ENCODE measurements at regions not wholly inside any gene's neighbourhood (a gene's known extent, or its start where the extent isn't known, plus 50 kb on each side); places are given as distances from the start of the nearest gene placed in this dataset.
"Not testable (repeated sequence)": the region's sequence is repeated elsewhere in the genome, so short reads cannot be mapped to it uniquely, and the experiment has no call there.

DNA sequence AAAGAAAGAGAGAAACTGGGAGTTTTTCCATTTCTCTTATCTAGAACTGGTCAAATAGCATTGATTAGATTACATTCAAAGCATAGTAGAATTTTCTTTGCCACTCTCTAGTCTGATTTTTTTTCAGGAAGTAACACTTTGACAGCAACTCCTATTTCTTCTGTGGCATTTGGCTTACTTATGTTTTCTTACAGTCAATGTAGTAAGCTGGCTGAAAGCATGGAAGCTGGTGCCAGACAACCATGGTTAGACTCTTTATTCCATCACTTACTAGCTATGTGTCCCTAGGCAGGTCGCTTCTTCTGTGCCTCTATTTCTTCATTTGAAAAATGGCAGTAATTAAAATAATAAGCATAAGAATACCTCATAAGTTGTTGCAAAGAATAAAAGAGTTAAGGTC is 54.2 kb upstream of the OPRM1 start:
- no peak for DNase-seq

DNA sequence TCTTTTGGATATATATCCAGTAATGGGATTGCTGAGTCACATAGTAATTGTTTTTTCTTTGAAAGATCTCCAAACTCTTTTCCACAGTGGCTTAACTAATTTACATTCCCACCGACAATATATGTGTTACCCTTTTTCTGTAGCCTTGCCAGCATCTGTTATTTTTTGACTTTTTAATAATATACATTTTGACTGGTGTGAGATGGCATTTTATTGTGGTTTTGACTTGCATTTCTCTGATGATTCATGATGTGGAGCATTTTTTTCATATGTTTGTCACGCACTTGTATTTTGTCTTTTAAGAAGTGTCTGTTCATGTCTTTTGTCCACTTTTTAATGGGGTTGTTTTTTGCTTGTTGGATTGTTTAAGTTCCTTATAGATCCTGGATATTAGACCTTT is 58.9 kb upstream of the OPRM1 start:
- DNase-seq = no peak

DNA sequence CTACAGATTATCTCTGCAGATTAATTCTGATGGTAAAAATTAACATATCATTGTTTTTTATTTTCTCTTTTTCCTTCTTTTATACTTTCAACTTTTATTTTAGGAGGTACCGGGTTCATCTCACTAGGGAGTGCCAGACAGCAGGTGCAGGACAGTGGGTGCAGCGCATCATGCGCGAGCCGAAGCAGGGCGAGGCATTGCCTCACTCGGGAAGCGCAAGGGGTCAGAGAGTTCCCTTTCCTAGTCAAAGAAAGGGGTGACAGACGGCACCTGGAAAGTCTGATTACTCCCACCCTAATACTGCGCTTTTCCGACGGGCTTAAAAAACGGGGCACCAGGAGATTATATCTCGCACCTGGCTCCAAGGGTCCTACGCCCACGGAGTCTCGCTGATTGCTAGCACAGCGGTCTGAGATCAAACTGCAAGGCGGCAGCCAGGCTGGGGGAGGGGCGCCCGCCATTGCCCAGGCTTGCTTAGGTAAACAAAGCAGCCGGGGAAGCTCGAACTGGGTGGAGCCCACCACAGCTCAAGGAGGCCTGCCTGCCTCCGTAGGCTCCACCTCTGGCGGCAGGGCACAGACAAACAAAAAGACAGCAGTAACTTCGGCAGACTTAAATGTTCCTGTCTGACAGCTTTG is 60.0 kb upstream of the OPRM1 start:
- not testable (repeated sequence) for DNase-seq

DNA sequence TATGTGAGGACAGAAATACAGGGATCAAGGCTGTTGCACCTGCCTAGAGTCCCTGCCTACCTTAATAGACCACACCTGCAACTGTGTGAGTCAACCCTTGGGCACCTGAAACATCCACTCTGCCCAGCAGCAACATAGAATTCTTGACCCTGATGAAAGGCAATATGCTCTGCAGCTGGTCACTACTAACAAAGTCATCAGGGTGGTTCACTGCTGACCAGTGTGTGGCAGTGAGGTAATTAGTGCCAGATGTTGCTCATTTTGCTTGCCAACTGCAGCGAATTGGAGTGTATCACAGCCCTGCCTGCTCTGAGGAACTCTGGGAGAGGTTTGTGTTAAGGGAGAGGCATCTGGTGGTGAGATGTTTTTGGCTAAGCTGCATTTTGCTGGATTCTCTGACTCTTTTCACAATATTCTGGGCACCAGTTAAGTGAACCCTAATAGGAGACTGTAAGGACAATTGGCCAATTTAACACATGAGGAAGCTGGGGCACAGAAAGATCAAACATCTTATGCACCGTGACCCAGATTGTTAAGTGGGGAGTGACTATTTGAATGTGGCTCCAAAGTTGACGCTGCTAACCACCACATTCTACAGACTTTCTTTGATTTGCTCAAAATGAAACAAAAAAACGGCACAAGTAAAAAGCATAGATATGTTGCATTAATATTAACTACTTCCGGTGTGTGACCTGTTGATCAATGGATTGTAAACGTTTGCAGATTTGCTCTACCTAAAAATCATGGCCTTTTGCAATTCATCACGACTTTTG is 61.9 kb upstream of the OPRM1 start:
- DNase-seq = no peak

DNA sequence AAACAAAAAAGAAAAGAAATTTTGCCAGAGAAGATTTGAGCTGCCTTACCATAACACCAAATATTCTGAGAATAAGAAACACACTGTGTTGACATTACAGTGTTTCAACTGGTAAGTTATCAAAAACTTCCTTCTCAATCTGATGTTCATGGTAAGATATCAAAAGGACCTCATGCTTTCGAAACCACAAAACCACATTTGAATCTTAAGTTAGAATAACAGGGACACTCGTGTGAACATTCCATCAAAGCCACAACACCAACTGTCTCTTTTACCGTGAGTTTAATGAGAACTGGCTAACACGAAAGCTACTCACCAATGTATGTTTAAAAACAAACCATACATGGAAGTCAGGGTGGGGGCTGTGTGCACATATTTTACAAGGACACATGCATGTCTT is 73.0 kb upstream of the OPRM1 start:
- DNase-seq = no peak

DNA sequence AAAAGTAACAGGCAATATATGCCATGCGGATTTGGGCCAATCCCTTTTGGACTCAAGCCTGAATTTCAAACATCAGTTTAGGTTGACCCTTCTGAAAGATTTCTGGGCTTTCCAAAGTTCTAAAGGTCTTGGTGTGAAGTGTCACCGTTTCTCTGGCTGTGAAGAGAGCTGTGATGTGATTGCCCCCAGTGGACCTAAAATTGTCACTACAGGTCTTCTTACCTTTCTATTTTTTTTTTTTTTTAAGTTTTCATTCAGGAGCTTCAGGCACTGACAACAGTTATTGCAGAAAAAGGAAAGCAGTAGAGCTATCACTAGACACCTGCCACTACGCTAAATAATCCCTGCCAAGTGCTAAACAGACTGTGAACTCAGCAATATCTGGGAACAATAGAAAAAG is 75.7 kb upstream of the OPRM1 start:
- DNase-seq = no peak

DNA sequence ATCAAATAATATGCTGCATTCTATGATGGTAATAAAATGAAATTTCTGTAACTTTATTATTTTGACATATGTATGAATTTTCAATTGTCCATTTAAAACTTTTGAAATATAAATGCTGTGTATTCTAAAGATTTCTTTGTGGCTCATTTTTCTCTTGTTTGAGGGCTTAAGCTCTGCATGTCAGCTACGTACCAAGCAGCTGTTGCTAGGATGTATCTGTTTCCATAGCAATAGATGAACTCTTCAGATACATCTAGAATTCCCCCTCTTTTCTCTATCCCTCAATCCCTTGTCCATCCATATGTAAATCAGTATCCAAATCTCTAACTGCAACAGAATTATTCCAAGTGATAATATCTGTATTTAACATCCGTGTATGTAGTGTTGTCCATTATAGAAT is 76.5 kb upstream of the OPRM1 start:
- no peak for DNase-seq

DNA sequence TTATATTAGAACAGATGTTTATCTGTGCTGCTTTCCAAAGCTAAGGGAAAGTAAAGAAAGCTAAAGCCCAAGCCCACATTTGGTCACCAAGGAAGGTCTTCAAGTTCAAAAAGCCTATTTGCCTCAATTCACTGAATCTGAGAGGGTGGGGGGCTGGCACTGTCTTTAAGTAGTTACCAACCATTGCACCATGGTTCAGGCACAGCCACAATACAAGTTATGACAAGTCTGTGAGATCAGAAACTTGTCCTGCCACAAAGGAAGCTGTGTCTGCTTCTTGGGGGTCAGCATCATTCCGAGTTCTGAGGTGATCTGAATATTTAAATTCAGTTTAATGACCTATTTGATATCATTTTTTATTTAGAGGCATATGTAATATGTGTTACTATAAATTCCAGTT is 78.3 kb upstream of the OPRM1 start:
- DNase-seq = no peak

DNA sequence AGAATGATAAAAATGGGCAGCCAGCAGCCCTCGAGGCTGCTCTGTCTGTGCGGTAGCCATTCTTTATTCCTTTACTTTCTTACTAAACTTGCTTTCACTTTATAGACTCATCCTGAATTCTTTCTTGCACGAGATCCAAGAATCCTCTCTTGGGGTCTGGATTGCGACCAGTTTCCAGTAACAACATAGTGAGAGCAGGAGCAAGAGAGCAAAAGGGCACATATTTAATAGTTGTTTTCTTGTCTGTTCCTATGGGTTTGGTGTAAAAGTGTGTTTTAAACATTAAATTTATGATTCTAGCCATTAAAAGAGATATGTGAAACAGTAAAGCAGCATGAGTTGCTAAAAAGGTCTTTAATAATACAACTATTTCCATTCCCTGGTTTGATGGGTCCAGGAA is 78.8 kb upstream of the OPRM1 start:
- no peak for DNase-seq

DNA sequence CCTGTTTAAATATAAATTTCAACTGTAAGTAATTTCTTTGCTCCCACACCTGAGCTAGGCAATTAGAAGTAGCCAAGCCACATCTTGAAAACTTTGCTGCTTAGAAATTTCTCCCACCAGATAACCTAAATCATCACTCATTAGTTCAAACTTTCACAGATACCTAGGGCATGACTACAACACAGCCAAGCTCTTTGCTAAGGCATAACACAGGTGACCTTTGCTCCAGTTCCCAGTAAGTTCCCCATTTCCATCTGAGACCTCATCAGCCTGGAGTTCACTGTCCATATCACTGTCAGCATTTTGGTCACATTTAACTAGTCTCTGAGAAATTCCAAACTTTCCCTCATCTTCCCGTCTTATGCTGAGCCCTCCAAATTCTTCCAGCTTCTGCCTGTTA is 79.8 kb upstream of the OPRM1 start:
- no peak for DNase-seq

DNA sequence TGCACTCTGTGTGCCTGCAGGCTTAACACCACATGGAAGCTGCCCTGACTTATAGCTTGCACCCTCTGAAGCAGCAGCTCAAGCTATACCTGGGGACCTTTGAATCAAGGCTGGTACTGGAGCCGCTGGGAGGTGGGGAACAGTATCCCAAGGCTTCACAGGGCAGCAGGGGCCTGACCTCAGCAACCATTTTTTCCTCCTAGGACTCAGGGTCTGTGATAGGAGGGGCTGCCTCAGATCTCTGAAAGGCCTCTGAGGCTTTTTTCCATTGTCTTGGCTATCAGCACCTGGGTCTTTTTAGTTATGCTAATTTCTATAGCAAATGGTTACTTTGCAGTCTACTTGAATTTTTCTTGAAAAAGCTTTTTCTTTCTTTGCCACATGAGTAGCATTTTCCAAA is 80.2 kb upstream of the OPRM1 start:
- no peak for DNase-seq

DNA sequence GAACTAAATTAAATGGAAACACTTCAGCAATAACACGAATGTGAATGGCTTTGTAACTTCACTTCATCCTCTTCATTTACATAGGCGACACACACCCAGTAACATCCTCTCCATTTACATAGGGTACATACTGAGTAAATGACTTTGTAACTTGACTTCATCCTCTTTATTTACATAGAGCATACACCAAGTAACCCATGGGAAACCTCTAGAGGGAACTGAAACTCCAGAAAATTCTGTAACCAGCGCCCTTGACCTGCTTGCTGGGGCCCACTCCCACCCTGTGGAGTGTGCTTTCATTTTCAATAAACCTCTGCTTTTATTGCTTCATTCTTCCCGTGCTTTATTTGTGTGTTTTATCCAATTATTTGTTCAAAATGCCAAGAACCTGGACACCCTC is 81.6 kb upstream of the OPRM1 start:
- DNase-seq = no peak

DNA sequence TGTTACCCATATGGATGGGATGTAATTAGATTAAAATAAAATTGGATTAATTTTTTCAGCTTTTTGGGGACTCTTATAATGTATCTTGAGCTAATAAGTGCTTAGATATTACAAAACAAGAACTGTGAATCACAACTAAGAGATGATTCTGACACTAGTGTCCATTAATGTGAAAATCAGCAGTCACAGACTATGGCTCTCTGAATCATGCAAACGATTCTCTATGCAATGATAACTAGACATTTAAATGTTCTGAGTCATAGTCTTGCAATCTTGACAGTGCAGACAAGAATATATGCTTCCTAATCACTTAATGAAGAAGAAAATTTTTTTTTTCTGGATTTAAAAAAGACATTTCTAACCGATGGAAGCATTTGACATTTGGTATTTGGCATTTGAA is 82.2 kb upstream of the OPRM1 start:
- DNase-seq = no peak

DNA sequence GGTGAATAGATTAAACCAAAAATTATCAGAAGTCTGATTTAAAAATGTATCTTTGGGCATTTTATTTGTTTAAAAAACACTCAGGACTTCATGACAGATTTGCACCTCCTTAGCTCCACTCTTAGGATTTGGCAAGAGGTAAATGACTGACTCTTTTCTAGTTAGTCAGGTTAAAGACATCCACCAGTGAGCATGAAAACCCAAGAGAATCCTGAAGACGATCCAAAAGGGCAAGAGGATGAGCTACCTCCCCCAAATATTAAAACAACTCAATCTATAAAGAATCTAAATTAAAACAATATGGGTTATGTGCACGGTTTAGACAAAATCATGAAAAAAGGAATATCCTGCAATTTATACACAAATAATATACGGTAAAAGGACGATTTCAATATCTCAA is 89.4 kb upstream of the OPRM1 start:
- DNase-seq = no peak

DNA sequence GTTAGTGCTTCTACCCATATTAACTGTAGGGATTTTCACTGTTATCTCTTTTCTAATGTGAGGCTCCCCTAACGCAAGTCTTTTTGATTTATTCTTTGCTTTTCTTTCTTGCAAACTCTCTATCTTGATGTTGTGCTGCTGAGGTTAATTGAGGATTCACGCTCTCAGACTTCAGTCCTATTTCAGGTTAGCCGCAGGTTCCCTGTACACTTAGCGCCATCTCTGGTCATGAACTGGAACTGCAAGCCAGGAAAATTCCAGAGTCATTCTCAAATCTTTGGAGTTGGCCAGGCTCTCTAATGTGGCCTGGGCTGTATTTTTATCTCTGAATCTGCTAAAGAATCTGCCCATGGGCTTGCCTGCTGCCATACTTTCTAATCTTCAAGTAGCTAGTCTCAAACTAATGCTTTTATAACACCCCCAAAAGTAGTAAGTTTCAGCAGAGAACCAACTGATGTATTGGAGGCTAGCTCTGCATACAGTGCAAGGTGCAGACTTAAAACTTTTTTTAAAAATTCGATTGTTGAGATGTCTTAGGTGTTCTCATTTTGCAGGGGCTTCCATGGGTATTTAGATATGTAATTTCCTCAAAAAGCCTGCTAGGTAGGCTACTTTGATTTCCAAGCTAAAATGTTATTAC is 91.1 kb upstream of the OPRM1 start:
- DNase-seq = no peak

DNA sequence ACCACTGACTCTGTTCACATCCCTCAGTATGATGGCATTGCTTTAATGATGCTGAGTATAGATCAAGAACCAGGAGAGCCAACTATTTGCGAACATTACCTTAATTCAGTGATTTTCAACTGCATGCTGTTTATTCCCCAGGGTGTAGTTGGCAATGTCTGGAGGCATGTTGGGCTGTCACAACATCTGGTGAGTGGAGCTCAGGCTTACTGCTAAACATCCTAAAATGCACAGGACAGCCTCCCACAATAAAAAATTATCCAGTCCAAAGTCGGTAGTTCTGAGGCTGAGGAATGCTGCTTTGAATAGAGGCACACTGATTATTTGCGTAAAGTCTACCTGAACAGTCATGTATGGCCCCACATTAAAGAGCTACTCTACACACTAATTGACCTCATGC is 94.8 kb upstream of the OPRM1 start:
- no peak for DNase-seq

DNA sequence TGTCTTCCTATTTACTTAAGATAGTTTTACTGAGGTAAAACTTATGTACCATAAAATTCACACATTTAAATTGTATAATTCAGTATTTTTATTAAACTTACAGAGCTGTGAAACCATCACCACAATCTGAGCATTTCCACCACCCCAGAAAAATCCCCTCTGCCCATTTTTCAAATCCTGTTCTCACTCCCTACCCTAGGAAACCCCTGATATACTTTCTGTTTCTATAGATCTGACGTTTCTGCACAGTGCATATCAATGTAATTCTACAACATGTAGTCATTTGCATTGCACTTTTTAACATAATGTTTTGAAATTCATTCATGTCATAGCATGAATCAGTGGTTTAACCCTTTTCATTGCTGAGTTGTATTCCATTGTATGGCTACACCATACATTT is 96.7 kb upstream of the OPRM1 start:
- DNase-seq = no peak

DNA sequence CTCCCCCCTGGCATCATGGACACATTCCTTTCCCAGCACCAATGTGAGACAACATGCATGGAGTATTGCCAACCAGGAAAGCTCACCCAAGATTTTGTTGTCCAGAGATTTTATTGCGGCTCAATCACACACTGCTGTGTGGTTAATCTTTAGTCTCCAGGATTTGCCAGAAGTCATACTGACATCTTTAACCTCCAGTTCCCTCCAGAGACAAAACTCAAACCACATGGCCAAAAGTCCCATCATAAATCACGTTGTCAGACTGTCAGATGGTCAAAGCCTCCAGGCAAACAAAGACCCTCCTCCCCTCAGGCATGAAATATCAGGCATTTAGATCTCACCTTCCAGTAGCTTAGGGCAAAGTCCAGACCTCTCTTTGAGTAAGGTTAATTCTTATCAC is 97.3 kb upstream of the OPRM1 start:
- DNase-seq = no peak

DNA sequence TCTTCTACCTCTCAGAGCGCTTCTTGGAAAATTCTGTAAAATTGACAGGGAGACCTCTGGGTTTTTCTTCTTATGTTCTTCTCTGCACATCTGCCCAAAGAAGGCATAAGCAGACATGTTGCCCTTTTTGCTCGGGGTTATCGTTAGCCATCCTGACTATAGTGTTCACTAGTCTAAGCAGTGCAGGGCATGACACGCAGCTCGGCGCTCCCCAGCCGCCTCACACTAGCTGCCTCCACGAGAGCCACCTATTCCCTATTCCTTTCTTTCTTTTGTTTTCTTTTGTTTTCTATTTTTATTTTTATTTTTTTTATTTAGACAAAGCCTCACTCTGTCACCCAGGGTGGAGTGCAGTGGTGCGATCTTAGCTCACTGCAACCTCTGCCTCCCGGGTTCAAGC is 100.2 kb upstream of the OPRM1 start:
- no peak for DNase-seq

DNA sequence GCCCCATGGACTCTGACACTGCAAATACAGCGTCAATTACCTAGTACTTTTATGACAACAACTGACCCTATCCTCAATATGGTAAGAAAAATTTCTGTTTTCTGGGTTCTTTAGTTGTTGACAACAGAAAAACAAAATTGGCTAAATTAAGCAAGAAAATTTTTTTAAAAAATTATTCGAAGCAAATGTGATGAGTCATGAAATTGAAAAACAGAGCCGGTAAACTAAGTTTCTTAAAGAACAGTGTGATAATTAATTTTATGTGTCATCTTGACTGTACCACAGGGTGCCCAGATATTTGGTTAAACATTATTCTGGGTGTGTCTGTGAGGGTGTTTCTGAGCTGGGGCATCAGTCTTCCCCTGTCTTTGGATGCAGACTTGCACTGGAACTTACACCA is 107.6 kb upstream of the OPRM1 start:
- no peak for DNase-seq

DNA sequence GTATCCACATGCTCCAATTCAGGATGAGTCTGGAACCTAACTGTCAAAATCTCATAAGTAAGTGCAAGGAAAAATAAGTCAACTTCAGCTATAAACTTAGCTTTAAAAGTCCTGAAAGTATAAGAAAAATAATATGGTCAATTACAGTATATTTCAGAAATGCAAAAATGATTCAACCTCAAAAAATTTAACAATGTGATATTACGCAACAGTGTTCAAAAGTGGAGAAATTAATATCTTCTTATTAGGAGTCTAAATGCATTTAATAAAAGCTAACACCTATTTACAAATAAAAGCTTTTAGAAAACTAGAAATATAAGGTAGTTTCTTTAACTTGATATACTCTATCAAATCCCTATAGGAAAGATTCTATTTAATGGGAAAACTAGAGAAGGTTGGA is 111.2 kb upstream of the OPRM1 start:
- DNase-seq = no peak

DNA sequence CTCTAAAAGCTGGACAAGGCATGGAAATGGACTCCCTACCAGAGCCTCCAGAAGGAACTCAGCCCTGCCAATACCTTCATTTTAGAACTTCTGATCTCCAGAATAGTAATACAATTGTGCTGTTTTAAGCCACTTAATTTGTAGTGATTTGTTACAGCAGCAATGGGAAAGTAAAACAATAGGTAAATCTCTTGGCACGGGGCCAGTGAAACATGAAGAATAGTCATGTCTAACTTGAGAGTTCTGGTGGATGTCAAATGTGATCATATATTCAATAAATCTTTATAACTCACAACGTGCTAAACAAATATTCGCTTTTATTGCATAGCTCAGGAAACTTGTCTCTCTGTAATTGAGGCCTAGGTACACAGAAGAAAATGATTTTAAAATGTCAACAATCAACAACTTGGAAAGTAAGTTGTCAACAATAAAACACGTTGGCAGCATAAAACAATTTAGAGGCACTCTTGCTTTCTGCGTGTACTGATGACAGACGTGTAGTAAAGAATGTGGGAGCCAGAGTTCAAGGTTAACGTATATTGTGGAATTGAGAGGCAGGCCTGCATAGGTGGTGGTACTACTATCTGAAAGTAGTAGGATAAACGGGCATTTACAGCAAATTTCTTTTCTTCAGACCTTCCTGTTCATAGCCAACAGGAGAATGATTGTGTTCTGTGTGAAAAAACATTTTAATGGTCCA is 140.5 kb upstream of the OPRM1 start:
- DNase-seq = no peak

DNA sequence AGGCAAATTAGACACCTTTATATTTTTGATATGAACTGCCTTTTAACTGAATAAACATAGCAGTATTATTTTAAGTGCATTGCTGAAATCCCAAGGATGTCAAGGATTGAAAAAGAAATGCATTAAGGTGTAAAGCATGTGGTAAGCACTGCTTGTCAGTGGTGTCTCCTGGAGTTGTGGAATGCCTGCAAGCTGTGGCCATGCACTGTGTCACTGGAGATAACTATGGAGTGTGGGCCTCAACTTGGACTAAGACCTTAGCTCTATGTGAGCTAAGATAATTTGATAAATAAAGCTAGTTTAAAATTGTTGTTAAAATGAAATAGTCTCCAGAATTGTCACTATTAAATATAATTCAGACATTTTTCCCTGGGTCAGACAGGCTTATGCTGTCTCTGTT is 156.6 kb upstream of the OPRM1 start:
- DNase-seq = no peak

DNA sequence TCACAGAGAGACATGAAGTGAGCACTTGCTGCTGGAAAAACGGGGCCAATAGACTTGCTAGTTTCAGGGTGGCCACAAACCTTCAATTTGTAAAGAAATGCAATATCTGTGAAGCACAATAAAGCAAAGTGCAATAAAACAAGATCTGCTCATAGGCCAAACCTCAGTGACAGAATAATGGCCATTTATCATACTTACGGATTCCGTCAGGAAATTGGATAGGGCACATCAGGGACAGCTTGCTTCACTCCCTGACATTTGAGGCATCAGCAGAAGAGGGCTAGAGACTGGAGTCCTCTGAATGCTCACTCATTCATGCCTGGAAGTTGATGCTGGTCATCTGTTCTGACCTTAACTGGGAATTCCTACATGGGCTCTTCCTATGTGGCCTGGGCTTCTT is 165.5 kb upstream of the OPRM1 start:
- DNase-seq = no peak

All from activated naive CD4-positive, alpha-beta T cell (primary cell).